ENCODE measurements at regions not wholly inside any gene's neighbourhood (a gene's known extent, or its start where the extent isn't known, plus 50 kb on each side); places are given as distances from the start of the nearest gene placed in this dataset.
"Not testable (repeated sequence)": the region's sequence is repeated elsewhere in the genome, so short reads cannot be mapped to it uniquely, and the experiment has no call there.

DNA sequence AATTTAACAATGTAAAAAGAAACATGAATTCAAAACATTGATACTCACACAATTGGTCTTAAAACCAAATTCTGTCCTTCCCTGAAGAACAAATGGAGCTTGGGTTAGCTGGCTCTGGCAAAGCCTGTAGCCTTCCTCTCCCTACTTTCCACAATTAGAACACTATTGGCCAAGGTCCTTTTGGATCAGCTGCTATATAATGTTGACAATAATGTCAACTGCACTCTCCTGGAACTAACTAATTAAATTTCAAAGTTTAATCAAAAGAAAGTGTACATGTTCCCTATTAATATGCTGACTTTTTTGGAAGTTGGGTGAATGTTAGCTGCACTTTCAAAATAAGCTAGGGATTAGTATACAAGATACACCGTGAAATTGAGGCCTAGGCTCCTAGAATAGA, 440.1 kb upstream of the NFE2L3 start:
- DNase-seq (ENCODE audit: low read depth): no peak

DNA sequence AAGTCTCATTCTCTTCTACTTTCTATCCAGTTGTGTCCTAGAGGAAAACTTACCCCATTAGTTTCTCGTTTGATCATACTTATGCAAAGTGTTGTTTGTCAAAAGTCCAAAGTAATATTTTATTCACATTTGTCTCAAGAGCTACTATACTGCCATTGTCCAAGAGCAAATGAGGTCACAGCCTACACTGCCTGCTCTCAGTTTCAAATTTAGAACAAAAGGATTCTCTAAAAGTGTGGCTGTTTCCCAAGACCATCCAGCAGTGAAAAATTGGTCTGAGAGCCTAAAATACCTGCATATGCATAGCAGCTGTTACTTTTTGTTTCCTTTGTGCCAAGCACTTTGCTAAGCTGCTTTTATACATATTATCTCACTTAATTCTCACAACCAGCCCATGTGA, 439.5 kb upstream of the NFE2L3 start:
- DNase-seq (ENCODE audit: low read depth): no peak

DNA sequence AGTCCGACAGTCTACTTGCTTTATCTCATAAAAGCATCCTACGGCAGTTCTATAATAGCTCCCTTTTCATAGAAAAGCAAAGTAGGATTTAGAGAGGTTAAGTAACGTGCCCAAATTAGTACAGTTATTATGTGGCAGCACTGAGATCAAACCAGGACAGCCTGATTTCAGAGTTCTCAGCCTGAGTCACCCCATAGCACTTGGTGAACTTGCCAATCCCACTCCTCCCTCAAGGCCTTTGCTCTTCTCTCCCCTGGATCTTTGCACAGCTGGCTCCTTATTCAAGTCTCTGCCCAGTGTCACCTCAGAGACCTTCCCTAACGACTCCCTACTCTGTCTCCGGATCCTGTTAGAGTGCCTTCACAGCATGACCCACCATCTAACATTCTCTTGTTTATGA, 438.0 kb upstream of the NFE2L3 start:
- no peak for DNase-seq (ENCODE audit: low read depth)

DNA sequence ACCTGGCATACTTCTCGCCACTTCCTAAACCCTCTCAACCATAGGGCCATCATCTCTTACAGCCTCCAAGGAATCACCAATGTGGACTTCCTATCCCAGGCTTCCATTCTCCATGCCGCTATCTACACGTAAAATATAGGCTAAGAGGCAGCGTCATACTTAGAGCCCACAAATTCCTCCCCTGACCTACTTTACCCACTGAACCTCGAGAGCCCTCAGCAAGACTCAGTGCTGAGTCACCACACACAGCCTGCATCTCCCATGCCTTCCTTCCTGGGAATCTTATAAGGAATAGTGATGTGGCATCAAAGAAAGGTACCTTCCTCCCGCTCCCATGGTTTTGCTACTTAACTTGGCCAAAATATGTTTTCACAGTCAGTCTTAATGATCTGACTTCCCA, 435.6 kb upstream of the NFE2L3 start:
- no peak for DNase-seq (ENCODE audit: low read depth)

DNA sequence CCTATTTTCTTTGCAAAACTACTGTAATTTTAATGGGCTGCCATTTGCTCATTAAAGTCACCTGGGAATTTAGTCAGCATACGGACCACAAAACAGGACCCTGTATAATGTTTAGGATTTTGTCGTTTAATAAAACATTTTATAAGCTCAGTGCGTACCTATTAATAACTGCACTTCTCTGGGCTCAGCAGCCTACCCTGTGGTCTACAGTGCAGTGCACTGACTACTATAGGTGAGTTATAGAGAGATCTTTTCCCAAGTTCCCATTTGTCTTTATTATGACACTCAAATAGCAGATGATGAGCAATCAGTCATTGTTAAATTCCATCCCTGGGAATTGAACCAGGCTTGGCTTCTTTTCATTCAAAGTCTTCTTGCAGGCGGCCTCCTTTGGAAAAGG, 433.4 kb upstream of the NFE2L3 start:
- DNase-seq (ENCODE audit: low read depth): no peak

DNA sequence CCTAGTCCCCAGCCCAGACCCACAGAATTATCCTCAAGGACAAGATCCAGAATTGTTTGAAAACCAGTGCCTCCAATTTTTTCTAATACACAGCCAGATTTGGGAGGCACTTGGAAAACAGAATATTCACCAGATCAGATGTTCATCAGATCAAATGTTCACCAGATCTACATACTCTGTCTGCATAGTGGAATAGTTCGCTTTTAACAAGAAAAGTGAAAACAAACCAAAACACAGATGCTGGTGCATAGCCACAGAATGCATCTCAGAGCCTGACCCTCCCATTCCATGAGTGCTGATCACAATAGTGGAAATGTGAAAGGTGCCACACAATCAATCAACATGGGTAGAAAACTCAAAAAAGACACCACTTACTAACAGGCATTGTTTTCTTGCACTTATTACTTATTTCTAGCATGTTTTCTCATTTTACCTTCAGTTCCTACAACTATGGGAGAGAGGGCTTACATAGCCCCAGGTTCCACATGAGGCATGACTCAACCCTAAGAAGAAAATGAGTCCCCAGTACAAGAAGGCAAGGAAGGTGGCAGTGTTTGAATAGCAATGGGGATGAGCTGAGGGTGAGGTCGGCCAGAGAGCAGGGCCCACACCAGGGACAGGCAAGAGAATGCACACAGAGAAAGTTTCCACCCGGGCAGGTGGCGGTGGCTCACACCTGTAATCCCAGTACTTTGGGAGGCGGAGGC, 432.7 kb upstream of the NFE2L3 start:
- DNase-seq (ENCODE audit: low read depth): no peak

DNA sequence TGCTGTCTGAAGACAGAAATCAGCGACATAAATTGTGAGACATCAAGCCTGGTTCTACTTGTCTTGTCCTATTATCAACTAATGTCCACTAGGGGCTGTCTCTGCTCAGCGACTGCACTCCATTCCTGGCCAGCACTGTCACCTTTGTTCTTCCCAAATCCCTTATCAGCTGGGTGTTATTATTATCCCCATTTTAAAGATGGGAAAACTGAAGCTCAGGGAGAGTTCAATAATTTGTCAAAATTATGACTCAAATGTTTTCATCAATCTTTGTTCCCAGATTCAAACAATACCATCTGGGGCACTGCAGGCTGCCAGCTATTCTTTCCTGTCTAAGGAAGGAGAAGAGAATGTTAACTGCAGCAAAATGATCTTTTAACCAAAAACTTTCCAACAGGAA, 431.6 kb upstream of the NFE2L3 start:
- no peak for DNase-seq (ENCODE audit: low read depth)

DNA sequence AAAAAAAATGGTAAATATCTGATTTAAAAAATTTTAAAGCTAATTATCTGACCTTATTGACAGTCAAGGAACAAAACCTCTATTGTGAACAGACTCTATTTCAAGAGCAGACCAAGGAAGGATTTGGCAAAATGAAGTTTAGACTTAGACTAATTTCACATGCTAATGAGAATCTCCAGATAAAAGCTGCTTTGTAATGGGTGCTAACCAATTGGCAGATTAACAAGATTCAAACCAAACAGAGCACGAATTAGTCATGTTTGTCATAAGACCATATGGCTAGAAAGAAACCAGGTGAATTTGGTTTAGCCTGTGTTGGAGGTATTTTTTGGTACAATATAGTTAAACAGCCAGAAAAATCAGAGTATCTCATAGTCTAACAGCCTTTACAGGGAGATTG, 429.1 kb upstream of the NFE2L3 start:
- DNase-seq (ENCODE audit: low read depth): no peak

DNA sequence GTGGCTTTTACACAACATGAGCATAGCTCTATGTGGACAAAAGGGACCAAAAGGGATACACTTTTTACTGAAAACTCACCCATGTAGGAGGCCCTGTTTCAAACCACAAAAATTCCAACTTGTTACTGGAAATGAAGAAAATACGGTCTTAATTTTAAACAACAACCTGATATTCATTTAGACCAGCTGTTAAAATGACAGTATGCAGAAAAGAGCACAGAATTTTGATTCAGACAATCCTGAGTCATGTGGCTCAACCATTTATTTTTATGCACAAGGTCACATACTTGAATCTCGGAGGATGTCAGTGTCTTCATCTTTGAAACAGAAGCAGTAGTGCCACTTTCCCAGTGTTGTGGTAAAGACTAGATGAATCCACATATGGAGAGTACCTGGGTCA, 426.5 kb upstream of the NFE2L3 start:
- DNase-seq (ENCODE audit: low read depth): no peak

DNA sequence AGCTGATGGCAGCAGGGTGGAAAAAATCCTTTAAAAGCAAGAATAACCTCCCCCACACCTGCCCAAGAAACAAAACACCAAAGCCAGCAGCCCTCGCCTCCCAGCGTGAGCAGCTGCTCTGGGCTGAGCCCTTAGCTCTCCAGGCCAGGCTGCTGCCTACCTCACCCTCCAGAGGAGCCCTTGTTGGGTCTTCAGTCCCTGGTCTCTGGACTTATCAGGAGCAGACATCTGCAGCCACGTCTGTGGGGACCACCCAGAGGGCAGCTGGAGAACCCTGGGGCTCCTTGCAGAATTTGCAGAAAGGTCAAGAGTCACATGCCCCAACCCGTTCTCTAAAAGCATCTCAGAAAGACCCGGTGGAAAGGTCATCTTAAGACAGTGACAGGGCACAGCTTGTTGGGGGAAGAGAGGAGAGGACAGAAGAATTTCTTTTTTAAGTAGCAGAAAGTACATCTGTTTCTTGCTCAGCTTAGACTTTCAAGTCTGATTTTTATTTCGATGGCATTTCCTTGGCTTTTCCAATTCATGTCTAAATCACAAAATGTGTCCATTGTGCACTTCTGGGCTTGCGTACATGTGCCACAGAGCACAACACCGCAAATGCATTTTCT, 425.7 kb upstream of the NFE2L3 start:
- DNase-seq (ENCODE audit: low read depth): no peak

DNA sequence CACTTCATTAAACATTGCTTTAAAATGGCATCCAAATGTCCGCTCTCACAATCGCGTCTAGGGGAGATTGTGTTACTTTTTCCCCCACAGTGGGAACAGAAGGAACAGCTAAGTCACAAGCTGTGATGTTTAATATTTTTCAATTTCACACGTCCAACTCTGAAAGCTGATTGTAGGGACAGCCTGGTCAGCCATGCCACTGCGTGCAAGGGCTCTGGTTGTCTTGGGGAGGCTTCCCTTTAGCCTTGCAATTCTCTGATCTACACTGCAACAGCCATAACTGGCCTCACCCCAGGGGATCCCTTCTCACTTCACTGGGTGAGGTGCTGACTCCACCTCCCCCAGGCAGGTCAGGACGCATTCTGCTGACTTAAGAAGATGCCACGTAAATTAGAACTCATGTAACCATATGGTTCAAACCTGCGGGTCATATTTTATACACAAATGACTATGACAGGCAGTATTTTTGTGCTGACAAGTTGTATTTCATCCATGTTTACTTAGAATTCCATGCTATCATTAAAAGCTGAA, 425.2 kb upstream of the NFE2L3 start:
- no peak for DNase-seq (ENCODE audit: low read depth)

DNA sequence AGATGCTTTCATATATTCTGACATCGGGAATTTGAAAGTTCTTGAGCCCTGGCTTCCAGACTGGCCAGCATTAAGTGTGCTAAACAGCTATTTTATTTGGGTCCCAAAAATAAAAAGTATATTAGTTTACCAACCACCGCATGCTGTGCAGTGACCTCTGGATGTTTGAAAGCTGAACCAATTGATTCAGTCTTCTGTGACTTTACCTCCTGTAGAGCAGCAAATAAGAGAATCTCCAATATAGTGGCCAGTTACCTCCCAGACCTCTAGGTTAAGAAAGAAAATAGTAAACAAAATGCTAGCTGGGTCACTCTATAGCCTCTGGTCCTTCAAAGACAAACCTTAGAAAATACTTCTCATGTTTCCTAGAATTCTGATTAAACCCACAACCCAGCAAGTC, 424.6 kb upstream of the NFE2L3 start:
- no peak for DNase-seq (ENCODE audit: low read depth)

DNA sequence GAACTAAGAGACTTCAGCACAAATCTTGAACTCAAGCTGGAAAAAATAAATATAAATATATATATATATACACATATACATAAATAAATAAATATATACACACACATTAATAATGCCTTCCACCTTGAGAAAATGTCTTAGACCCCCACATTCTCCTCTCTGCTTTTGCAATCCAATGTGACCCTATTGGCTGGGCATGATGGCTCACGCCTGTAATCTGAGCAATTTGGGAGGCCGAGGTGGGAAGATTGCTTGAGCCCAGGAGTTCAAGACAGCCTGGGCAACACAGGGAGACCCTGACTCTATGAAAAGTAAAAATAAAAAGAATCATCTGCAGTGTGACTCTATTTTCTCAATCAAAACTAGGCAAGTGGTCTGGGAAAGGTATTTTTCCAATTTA, 424.1 kb upstream of the NFE2L3 start:
- DNase-seq (ENCODE audit: low read depth): no peak

DNA sequence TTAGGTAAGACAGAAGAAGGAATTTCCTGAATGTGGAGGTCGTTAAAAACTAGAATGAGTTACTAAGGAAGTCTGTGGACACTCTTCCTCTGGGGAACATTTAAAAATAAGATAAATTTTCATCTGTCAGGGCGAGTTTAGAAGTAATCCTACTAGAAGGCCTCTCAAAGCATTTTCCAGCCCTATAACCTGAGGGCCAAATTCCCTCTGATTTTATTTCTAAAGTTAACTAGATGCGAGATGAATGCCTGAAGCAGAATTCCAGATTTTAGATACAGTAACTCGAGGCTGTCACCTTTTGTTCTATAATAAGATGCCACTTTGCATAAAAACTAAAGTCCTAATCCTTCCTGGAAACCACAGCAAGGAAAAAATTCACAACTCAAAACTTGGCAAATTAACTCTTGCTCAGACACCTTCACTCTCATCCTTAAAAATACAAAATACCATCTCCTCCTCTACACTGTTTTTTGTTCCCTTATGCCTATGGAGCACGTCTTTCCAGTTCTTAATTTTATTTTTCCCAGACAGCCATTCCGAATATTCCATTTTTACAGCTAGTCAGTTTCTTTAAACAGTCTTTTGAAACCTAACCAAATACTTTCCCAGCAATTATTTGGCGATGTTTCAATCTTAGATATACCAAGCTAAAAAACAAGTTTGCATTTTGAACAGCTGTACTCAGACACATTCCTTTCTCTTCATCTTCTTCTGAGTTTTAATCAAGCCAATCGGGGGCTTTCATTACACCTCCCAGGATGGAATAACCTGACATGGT, 420.7 kb upstream of the NFE2L3 start:
- DNase-seq (ENCODE audit: low read depth): no peak

DNA sequence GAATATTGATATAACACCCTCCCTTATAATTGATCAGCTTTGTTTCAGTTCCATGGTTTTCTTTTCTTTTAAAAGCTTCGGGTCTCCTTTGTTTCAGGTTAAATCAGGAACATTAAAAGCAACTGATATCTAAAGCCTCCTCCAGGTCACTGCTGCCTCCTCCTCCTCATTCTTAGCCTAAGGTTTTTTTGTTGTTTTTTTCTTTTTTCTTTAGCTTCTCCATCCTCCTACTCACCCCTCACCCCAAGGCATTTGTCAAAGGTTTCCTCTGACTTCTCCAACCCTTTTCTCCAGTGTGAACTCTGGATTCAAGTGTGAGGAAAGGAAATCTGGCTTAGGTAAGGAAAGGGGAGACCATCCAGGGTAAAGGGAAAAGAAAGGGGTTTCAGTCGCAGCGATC, 420.2 kb upstream of the NFE2L3 start:
- no peak for DNase-seq (ENCODE audit: low read depth)

DNA sequence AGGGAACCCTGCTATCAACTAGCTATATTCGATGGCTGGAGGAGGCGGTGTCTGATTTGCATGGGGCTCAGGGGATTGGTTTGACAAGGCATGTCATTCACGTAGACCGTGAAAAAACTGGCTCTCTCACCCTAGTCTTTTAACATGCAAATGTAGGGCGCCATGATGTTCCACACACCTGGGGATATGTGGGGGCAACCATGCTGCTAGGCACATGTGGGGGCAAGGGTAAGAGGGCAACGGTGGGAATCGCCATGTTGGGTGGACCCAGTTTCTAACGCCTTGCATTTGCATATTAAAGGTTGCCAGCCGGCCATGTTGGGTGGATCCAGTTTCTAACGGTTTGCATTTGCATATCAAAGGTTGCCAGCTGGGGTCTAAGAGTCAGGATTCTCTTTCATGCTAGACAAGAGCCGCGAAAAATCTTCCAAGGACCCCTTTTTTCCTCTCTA, 419.2 kb upstream of the NFE2L3 start:
- DNase-seq (ENCODE audit: low read depth): no peak

DNA sequence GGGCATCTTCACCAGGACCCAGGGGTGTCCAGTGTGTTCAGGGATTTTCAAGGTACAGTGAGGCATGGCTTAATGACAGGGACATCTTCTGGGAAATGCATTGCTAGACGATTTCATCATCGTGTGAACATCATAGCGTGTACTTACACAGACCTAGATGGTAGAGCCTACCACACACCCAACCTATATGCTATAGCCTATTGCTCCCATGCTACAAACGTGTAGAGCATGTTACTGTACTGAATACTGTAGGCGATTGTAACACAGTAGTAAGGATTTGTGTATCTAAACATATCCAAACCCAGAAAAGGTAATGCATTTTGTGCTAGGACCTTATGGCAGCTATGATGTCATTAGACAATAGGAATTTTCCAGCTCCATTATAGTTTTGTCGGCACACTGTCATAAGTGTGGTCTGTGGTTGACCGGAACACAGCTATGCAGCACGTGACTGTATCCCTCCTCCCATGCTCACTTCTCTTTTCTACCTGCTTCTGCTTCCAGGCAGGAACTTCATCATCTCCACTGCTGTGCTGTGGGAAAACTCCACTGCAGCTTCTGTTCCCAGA, 416.2 kb upstream of the NFE2L3 start:
- DNase-seq (ENCODE audit: low read depth): no peak

DNA sequence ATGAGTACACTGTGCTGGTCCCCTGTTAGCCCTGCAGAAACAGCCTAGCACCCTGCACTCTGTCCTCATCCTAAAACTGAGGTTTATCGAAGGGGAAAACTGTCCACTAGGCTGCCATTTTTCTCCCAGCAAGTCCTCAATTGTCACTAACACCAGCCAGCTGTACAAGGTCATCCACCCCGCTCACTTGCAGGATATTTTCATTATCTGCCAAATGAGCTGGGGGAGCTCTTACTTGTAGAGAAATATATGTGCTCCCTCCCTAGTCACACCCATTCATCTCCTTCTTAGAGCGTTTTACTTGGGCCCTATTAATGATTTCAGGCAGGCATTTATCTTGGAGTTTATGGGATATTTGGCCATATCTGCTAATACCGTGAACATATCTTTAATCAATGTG, 413.5 kb upstream of the NFE2L3 start:
- DNase-seq (ENCODE audit: low read depth): no peak

DNA sequence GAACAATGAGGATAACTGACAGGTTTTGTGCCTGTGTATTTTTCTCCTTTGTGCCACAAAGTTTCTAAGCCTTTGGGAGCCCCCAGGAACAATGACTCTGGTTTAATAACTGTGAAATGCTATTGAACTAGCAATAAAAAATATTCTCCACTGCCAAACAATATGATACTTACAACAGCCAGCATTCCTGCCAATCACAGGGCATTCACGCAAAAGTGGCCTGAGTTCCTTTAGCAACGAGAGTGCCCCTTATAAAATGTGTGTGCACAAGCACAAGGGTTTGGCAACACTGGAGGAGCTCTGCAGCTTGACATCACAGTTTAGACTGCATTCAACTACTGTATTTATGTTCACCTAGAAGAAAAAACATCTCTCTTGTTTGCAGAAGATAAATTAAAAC, 412.9 kb upstream of the NFE2L3 start:
- DNase-seq (ENCODE audit: low read depth): no peak

DNA sequence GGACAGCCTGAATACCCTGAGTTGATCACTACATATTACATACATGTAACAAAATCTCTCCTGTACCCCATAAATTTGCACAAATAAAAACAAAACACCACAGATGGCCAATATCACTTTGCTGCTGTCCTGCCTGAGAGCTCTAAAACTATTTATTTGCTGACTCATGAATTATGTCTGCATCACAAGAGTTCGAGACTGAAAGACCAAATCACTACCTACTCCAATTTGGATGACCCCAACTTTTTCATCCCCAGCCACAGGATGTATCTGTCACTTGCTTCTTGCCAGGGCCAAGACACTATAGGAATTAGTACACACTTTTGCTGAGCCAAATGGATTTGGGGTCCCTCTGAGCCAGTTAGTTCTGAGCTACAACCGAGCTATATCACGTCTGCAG, 409.7 kb upstream of the NFE2L3 start:
- no peak for DNase-seq (ENCODE audit: low read depth)

DNA sequence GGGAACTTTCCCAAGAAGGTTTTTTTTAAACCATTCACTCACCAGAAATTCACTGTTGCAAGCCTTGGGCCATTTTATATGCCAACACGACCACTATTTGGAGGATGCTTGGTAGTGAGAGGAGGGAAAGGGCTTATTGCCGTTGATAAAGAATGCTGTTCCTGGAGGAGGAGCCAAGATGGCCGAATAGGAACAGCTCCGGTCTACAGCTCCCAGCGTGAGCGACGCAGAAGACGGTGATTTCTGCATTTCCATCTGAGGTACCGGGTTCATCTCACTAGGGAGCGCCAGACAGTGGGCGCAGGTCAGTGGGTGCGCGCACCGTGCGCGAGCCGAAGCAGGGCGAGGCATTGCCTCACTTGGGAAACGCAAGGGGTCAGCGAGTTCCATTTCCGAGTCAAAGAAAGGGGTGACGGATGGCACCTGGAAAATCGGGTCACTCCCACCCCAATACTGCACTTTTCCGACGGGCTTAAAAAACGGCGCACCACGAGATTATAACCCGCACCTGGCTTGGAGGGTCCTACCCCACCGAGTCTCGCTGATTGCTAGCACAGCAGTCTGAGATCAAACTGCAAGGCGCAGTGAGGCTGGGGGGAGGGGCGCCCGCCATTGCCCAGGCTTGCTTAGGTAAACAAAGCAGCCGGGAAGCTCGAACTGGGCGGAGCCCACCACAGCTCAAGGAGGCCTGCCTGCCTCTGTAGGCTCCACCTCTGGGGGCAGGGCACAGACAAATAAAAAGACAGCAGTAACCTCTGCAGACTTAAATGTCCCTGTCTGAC, 408.1 kb upstream of the NFE2L3 start:
- DNase-seq (ENCODE audit: low read depth): not testable (repeated sequence)

Data from activated T-helper 1 cell treated with Interleukin-2 at 50 U/mL for 16 hours (primary cell).